ENCODE measurements at regions not wholly inside any gene's neighbourhood (a gene's known extent, or its start where the extent isn't known, plus 50 kb on each side); places are given as distances from the start of the nearest gene placed in this dataset.

DNA sequence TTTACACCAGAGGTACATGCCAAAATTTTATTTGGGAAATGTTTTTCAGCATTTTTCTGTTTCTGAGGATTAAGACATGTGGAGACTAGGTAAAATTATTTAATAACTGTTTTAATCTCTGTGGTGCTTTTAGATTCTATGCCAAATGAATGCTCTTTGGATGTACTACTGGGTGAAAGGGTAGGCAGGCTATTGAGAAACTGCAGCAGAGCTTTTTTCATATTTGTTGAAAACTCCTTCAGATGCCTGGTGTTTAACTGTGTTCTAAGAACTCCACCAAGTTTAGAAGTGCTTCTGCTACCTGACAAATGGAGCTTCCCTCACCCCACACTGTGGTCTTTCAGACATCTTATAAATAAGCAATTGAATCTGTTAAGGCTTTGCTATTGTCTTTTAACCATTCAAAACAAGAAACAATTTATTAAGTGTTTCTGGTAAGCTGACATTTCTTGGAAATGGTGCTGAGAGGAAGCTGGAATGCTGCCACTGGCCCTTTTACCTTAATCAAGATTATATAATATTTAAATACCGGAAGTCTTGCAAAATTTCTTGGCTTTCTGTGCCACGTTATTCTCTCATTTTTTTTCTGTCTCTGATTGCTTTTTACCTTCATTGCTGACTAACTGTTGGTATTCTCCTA lies 51.2 kb upstream of the CYSLTR1 start:
- no peak overlapping the region for H3K27ac ChIP-seq (ENCODE audit: low read depth, low read length)
- no peaks in the 10 kb centered on the region for H3K27me3 ChIP-seq (ENCODE audit: control insufficient read depth, insufficient read depth, low read length)
- no peaks in the 10 kb centered on the region for H3K36me3 ChIP-seq (ENCODE audit: control insufficient read depth, insufficient read depth, low read length)
- H3K4me3 ChIP-seq (ENCODE audit: low read depth, low read length) = no peak overlapping the region
- peaks cover 48% of the 10 kb centered on the region for H3K9me3 ChIP-seq (ENCODE audit: control insufficient read depth, insufficient read depth, low read length)
- no peaks in the 10 kb centered on the region for H3K4me1 ChIP-seq (ENCODE audit: control insufficient read depth, insufficient read depth, low read length)
- H3K9ac ChIP-seq (ENCODE audit: low read depth, low read length) = no peak overlapping the region
